ENCODE measurements at regions not wholly inside any gene's neighbourhood (a gene's known extent, or its start where the extent isn't known, plus 50 kb on each side); places are given as distances from the start of the nearest gene placed in this dataset.
A peak's percentile ranks its signal among the peaks of the same experiment; 100 is the strongest.
"Not testable (repeated sequence)": the region's sequence is repeated elsewhere in the genome, so short reads cannot be mapped to it uniquely, and the experiment has no call there.

GRCh38 chr10:94115725-94116124, 122.0 kb downstream of the PLCE1 start:
- no peak overlapping the region for H3K27ac ChIP-seq
- DNase-seq (no peak), ATAC-seq (no peak)
- intact Hi-C loops (cut with DNase I): no loop called here
- H3K4me1 ChIP-seq: no peaks in the 10 kb centered on the region
- TF ChIP-seq POLR2A (IDR thresholded peaks at IDR 0.05): no peak
- TF ChIP-seq CTCF (IDR thresholded peaks at IDR 0.05): no peak
- no peaks in the 10 kb centered on the region for H3K36me3 ChIP-seq (replicated peaks in 1 of 2; ENCODE audit: insufficient read depth in 1 of 2, low read depth in 2 of 2)
- H3K27me3 ChIP-seq: no peaks in the 10 kb centered on the region
- H3K9me3 ChIP-seq: no peaks in the 10 kb centered on the region
- 80 to 86% methylated on average over 4 of the region's 4 CpGs for WGBS, 2 donors
- H3K4me3 ChIP-seq: no peak overlapping the region

GRCh38 chr10:94116848-94117247, 123.1 kb downstream of the PLCE1 start:
- Histone ChIP-seq H3K9me3 (no peaks in the 10 kb centered on the region), H3K27ac (no peak overlapping the region), H3K4me3 (no peak overlapping the region), H3K27me3 (no peaks in the 10 kb centered on the region), H3K36me3 (replicated peaks in 1 of 2; ENCODE audit: insufficient read depth in 1 of 2, low read depth in 2 of 2) (no peaks in the 10 kb centered on the region), H3K4me1 (no peaks in the 10 kb centered on the region)
- TF ChIP-seq CTCF (IDR thresholded peaks at IDR 0.05) (no peak), POLR2A (IDR thresholded peaks at IDR 0.05) (no peak)
- intact Hi-C loops (cut with DNase I): no loop called here
- WGBS, 2 donors: 57 to 82% methylated on average over 1 of the region's 1 CpG
- ATAC-seq (no peak), DNase-seq (no peak)

GRCh38 chr10:94122211-94122610, 128.5 kb downstream of the PLCE1 start:
- intact Hi-C loops (cut with DNase I): no loop called here
- Histone ChIP-seq H3K27me3 (no peaks in the 10 kb centered on the region), H3K9me3 (no peaks in the 10 kb centered on the region), H3K27ac (no peak overlapping the region), H3K4me1 (peaks cover 9% of the 10 kb centered on the region), H3K36me3 (replicated peaks in 1 of 2; ENCODE audit: insufficient read depth in 1 of 2, low read depth in 2 of 2) (no peaks in the 10 kb centered on the region), H3K4me3 (no peak overlapping the region)
- WGBS, 2 donors: 90 to 92% methylated on average over 2 of the region's 2 CpGs
- DNase-seq (no peak), ATAC-seq (no peak)
- TF ChIP-seq POLR2A (IDR thresholded peaks at IDR 0.05) (no peak), CTCF (IDR thresholded peaks at IDR 0.05) (no peak)

GRCh38 chr10:94123258-94123995, 129.7 kb downstream of the PLCE1 start:
- peak in 1 of 4 donors; percentile 18 for DNase-seq
- intact Hi-C loops (cut with DNase I): no loop called here

GRCh38 chr10:94124147-94124546, 130.4 kb downstream of the PLCE1 start:
- H3K4me1 ChIP-seq; H3K27me3 ChIP-seq; DNase-seq; ATAC-seq; H3K9me3 ChIP-seq; H3K4me3 ChIP-seq; intact Hi-C loops (cut with DNase I); H3K27ac ChIP-seq; H3K36me3 ChIP-seq (replicated peaks in 1 of 2; ENCODE audit: insufficient read depth in 1 of 2, low read depth in 2 of 2): not testable (repeated sequence)
- WGBS, 2 donors: 54 to 59% methylated on average over 2 of the region's 2 CpGs

More at GRCh38 chr10:94123258-94123995, 129.7 kb downstream of the PLCE1 start:
- Histone ChIP-seq H3K36me3 (replicated peaks in 1 of 2; ENCODE audit: insufficient read depth in 1 of 2, low read depth in 2 of 2) (no peaks in the 10 kb centered on the region), H3K27me3 (no peaks in the 10 kb centered on the region), H3K27ac (peak overlapping the region in 2 of 4 donors; percentile 5 to 30), H3K9me3 (no peaks in the 10 kb centered on the region), H3K4me1 (peaks cover 9% of the 10 kb centered on the region), H3K4me3 (no peak overlapping the region)
- peak; percentile 65 for ATAC-seq
- TF ChIP-seq CTCF (IDR thresholded peaks at IDR 0.05) (no peak), POLR2A (IDR thresholded peaks at IDR 0.05) (no peak)
- WGBS, 2 donors: 45 to 46% methylated on average over 9 of the region's 9 CpGs

GRCh38 chr10:94125268-94125667, 131.5 kb downstream of the PLCE1 start:
- DNase-seq; intact Hi-C loops (cut with DNase I); H3K4me1 ChIP-seq; H3K27me3 ChIP-seq; H3K27ac ChIP-seq; H3K9me3 ChIP-seq; H3K4me3 ChIP-seq; ATAC-seq; H3K36me3 ChIP-seq (replicated peaks in 1 of 2; ENCODE audit: insufficient read depth in 1 of 2, low read depth in 2 of 2): not testable (repeated sequence)
- WGBS, 2 donors: 91 to 98% methylated on average over 8 of the region's 8 CpGs

All from body of pancreas (tissue), 4 donors.